MCF 10A (cell line): ENCODE measurements at regions not wholly inside any gene's neighbourhood (a gene's known extent, or its start where the extent isn't known, plus 50 kb on each side); places are given as distances from the start of the nearest gene placed in this dataset.

Source experiments
- BruUV-seq: library from RNA; stranded (reverse); fragments of 400-500 nt; replicated peaks from 2 replicates; lab custom pipeline; 2021; lab: Mats Ljungman, UMichigan
- CTCF ChIA-PET: fragments of 300-600 bp; sonication (Branson Sonifier 250); formaldehyde crosslinking; extraction: SDS; loops from one replicate; lab custom pipeline; 2021; ENCODE audit warnings: antibody characterized with exemption, inconsistent platforms; lab: Yijun Ruan, JAX
- POLR2A ChIA-PET: fragments of 300-600, 350-650 bp; sonication (Branson Sonifier 250); formaldehyde crosslinking; extraction: SDS; loops from one replicate; lab custom pipeline; 2020; ENCODE audit warnings: antibody characterized with exemption, inconsistent platforms; lab: Yijun Ruan, JAX
- DNase-seq: peaks from one replicate; pipeline ENCODE4 v3.0.0-alpha.2; 2018; ENCODE audit not compliant: unreplicated experiment
- H3K27ac Mint-ChIP-seq: one replicate; pipeline ENCODE4 v1.8.0; 2022; ENCODE audit warnings: mild to moderate bottlenecking, low read depth, mixed read lengths; ENCODE audit not compliant: unreplicated experiment
- H3K27me3 Mint-ChIP-seq: one replicate; pipeline ENCODE4 v1.8.0; 2022; ENCODE audit warnings: mixed read lengths; ENCODE audit not compliant: insufficient read depth, unreplicated experiment
- H3K36me3 Mint-ChIP-seq: one replicate; pipeline ENCODE4 v1.8.0; 2022; ENCODE audit warnings: mild to moderate bottlenecking, moderate library complexity, mixed read lengths; ENCODE audit not compliant: insufficient read depth, unreplicated experiment
- H3K4me1 Mint-ChIP-seq: one replicate; pipeline ENCODE4 v1.8.0; 2022; ENCODE audit warnings: mixed read lengths; ENCODE audit not compliant: insufficient read depth, unreplicated experiment
- H3K4me3 Mint-ChIP-seq: one replicate; pipeline ENCODE4 v1.8.0; 2022; ENCODE audit warnings: mild to moderate bottlenecking, moderate library complexity, mixed read lengths; ENCODE audit not compliant: unreplicated experiment
- H3K9me3 Mint-ChIP-seq: one replicate; pipeline ENCODE4 v1.8.0; 2022; ENCODE audit warnings: mixed read lengths; ENCODE audit not compliant: unreplicated experiment
- CTCF ChIP-seq: fragments of 200-600 bp; IDR thresholded peaks from one replicate; pipeline ENCODE4 v1.8.0; 2022; ENCODE audit warnings: antibody characterized with exemption, mild to moderate bottlenecking; ENCODE audit not compliant: unreplicated experiment
- intact Hi-C: fragments of 100-400 bp; cut with micrococcal nuclease; formaldehyde crosslinking; loops from 2 replicates; pipeline ENCODE4 v1.14.1; 2022

GRCh38 chr2:62561586-62561985 lies 55.6 kb upstream of the TMEM17 start:
- BruUV-seq: no TSS peak
- ChIA-PET POLR2A (interaction anchor here (0.6 kb wide), 1 partner anchor 1891 kb away, joined by 3 read pairs; no protein-coding TSS in a partner anchor), CTCF (interaction anchor here (0.6 kb wide), 1 partner anchor 103 kb away, joined by 4 read pairs; no protein-coding TSS in a partner anchor)
- H3K9me3 Mint-ChIP-seq: no peaks in the 10 kb centered on the region
- no peak overlapping the region for H3K27ac Mint-ChIP-seq
- DNase-seq: no peak
- H3K4me3 Mint-ChIP-seq: no peak overlapping the region
- H3K27me3 Mint-ChIP-seq: no peaks in the 10 kb centered on the region
- no peaks in the 10 kb centered on the region for H3K4me1 Mint-ChIP-seq
- intact Hi-C loops: no loop called here
- no peak for TF ChIP-seq CTCF
- no peaks in the 10 kb centered on the region for H3K36me3 Mint-ChIP-seq

GRCh38 chr2:62559582-62559981 lies 53.6 kb upstream of the TMEM17 start:
- no peak for DNase-seq
- BruUV-seq: no TSS peak
- Mint-ChIP-seq H3K27me3 (no peaks in the 10 kb centered on the region), H3K4me1 (no peaks in the 10 kb centered on the region), H3K4me3 (no peak overlapping the region), H3K9me3 (no peaks in the 10 kb centered on the region), H3K27ac (no peak overlapping the region), H3K36me3 (no peaks in the 10 kb centered on the region)
- intact Hi-C loops: no loop called here
- CTCF ChIA-PET: no interaction called here
- POLR2A ChIA-PET: interaction anchor here (0.6 kb wide), 1 partner anchor 19 kb away, joined by 3 read pairs; no protein-coding TSS in a partner anchor
- no peak for TF ChIP-seq CTCF

- no peaks in the 10 kb centered on the region for H3K27me3 Mint-ChIP-seq
- H3K27ac Mint-ChIP-seq: no peak overlapping the region
- POLR2A ChIA-PET: interaction anchor here (1.3 kb wide), 1 partner anchor 9 kb away, joined by 5 read pairs; no protein-coding TSS in a partner anchor
- intact Hi-C loops: no loop called here
- CTCF ChIA-PET: no interaction called here
- H3K9me3 Mint-ChIP-seq: no peaks in the 10 kb centered on the region
- no peaks in the 10 kb centered on the region for H3K36me3 Mint-ChIP-seq
- no TSS peak for BruUV-seq
- no peak overlapping the region for H3K4me3 Mint-ChIP-seq
- DNase-seq: no peak
- H3K4me1 Mint-ChIP-seq: no peaks in the 10 kb centered on the region
- TF ChIP-seq CTCF: no peak
Observed at GRCh38 chr2:62558743-62559142, 52.7 kb upstream of the TMEM17 start.

GRCh38 chr2:62556086-62556485 lies 50.1 kb upstream of the TMEM17 start:
- Mint-ChIP-seq H3K36me3 (no peaks in the 10 kb centered on the region), H3K9me3 (no peaks in the 10 kb centered on the region), H3K27me3 (no peaks in the 10 kb centered on the region), H3K27ac (no peak overlapping the region), H3K4me3 (no peak overlapping the region), H3K4me1 (no peaks in the 10 kb centered on the region)
- no peak for DNase-seq
- POLR2A ChIA-PET: no interaction called here
- intact Hi-C loops: no loop called here
- CTCF ChIA-PET: interaction anchor here (0.7 kb wide), 1 partner anchor 99 kb away, joined by 3 read pairs; no protein-coding TSS in a partner anchor
- no peak for TF ChIP-seq CTCF
- no TSS peak for BruUV-seq
